ENCODE measurements at regions not wholly inside any gene's neighbourhood (a gene's known extent, or its start where the extent isn't known, plus 50 kb on each side); places are given as distances from the start of the nearest gene placed in this dataset.

DNA sequence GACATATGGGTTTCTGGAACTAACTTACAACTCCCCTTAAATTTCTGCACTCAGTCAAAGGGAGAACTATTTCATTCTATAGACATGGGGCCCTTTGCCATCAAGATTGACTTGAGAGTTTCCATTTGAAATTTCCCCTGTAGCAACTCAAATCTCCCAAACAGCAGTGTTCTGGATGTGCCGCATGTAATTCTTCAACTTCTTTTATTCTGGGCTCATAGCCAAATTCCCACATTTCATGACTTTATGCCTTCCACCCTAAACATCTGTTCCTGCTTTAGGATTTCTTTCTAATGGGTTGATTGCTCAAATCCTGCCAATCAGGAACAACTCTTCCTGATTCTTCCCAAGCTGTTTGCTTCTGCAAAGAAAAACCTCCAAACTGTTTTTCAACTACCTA lies 336.0 kb downstream of the TBC1D4 start:
- TF ChIP-seq YY1 (IDR thresholded peaks at IDR 0.05; ENCODE audit: borderline replicate concordance in 1 of 3, control insufficient read depth in 1 of 3, extremely low read depth in 1 of 3, insufficient read depth in 3 of 3, insufficient read length in 1 of 3, insufficient replicate concordance in 2 of 3, low read depth in 1 of 3, low read length in 2 of 3) (no peak), TARDBP (IDR thresholded peaks at IDR 0.05) (no peak), FOXP1 (CRISPR knock-in tag; IDR thresholded peaks at IDR 0.05) (no peak), U2AF2 (optimal IDR thresholded peaks at IDR 0.05; ENCODE audit: low read depth, low read length) (no peak), BACH1 (tag; IDR thresholded peaks at IDR 0.05) (no peak)
- TF ChIP-seq, protein P1, sequence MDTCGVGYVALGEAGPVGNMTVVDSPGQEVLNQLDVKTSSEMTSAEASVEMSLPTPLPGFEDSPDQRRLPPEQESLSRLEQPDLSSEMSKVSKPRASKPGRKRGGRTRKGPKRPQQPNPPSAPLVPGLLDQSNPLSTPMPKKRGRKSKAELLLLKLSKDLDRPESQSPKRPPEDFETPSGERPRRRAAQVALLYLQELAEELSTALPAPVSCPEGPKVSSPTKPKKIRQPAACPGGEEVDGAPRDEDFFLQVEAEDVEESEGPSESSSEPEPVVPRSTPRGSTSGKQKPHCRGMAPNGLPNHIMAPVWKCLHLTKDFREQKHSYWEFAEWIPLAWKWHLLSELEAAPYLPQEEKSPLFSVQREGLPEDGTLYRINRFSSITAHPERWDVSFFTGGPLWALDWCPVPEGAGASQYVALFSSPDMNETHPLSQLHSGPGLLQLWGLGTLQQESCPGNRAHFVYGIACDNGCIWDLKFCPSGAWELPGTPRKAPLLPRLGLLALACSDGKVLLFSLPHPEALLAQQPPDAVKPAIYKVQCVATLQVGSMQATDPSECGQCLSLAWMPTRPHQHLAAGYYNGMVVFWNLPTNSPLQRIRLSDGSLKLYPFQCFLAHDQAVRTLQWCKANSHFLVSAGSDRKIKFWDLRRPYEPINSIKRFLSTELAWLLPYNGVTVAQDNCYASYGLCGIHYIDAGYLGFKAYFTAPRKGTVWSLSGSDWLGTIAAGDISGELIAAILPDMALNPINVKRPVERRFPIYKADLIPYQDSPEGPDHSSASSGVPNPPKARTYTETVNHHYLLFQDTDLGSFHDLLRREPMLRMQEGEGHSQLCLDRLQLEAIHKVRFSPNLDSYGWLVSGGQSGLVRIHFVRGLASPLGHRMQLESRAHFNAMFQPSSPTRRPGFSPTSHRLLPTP (IDR thresholded peaks at IDR 0.05; ENCODE audit: borderline replicate concordance, extremely low read depth, insufficient read length), result no peak
- H3K36me3 ChIP-seq (ENCODE audit: control insufficient read depth, insufficient read depth, low read length), result no peaks in the 10 kb centered on the region

More for the DNA sequence above, 336.0 kb downstream of the TBC1D4 start:
- no peak overlapping the region for H2AFZ ChIP-seq (ENCODE audit: low read depth, low read length)
- no peaks in the 10 kb centered on the region for H3K4me1 ChIP-seq (replicated peaks in 1 of 2; ENCODE audit: control insufficient read depth in 2 of 2, insufficient read depth in 2 of 2, low read length in 2 of 2)
- H3K9me3 ChIP-seq (replicated peaks; ENCODE audit: control insufficient read depth, insufficient read depth, low read depth, low read length), result no peaks in the 10 kb centered on the region
- intact Hi-C loops (cut with micrococcal nuclease) (no loop called here), in situ Hi-C loops (cut with MboI) (no loop called here)
- no peaks in the 10 kb centered on the region for H3K27me3 ChIP-seq (ENCODE audit: control insufficient read depth in 2 of 2, insufficient read depth in 2 of 2, low read length in 2 of 2)
- CTCF ChIA-PET (ENCODE audit: low intra/inter-chr PET ratio), result interaction anchor here (0.5 kb wide), 1 partner anchor 46 kb away, joined by 6 read pairs; no protein-coding TSS in a partner anchor
- POLR2A ChIA-PET, result no interaction called here
- H3K9ac ChIP-seq (ENCODE audit: insufficient read depth in 1 of 2, low read depth in 2 of 2, low read length in 2 of 2), result no peak overlapping the region
- no peaks in the 10 kb centered on the region for H4K20me1 ChIP-seq (replicated peaks; ENCODE audit: control insufficient read depth, insufficient read depth, low read length)
- no peaks in the 10 kb centered on the region for H3K79me2 ChIP-seq (ENCODE audit: control insufficient read depth, insufficient read depth, low read length)
- DNase-seq (ENCODE audit: extremely low read depth in 1 of 4, low spot score in 3 of 4), result no peak
- H3K4me2 ChIP-seq (ENCODE audit: insufficient read depth, low read length), result no peak overlapping the region
- no peak overlapping the region for H3K27ac ChIP-seq (ENCODE audit: extremely low read depth, low read depth, low read length)
- no peak overlapping the region for H3K4me3 ChIP-seq
- no peak for ATAC-seq
- BruUV-seq (replicated peaks), result no TSS peak
- H3K9me1 ChIP-seq (ENCODE audit: control insufficient read depth, insufficient read depth, low read length), result no peaks in the 10 kb centered on the region
- FAIRE-seq, result no peak
- 0% methylated on average over 1 of the region's 1 CpG for WGBS (ENCODE audit: insufficient coverage, low coverage, missing lambda C conversion rate)

Measured in K562 (cell line).